WTC11 (cell line): ENCODE measurements at regions not wholly inside any gene's neighbourhood (a gene's known extent, or its start where the extent isn't known, plus 50 kb on each side); places are given as distances from the start of the nearest gene placed in this dataset.

Experiments
- ATAC-seq: fragments of 200-7000 bp; cut with Tn5 transposase; 2 replicates; pipeline ENCODE4 v1.10.0; 2021; ENCODE audit warnings: mild to moderate bottlenecking, moderate library complexity
- CTCF ChIA-PET: fragments of 300-600 bp; sonication (Branson Sonifier 250); formaldehyde crosslinking; loops from one replicate; lab custom pipeline; 2021; ENCODE audit warnings: antibody characterized with exemption; lab: Charles Lee
- POLR2A ChIA-PET: fragments of 350-600 bp; sonication (Branson Sonifier 250); formaldehyde crosslinking; loops from one replicate; lab custom pipeline; 2021; ENCODE audit warnings: antibody characterized with exemption; lab: Charles Lee
- DNase-seq: peaks from one replicate; pipeline ENCODE4 v3.0.0; 2021; ENCODE audit warnings: low spot score
- H3K27ac Mint-ChIP-seq: 2 replicates; pipeline ENCODE4 v1.8.0; 2021; ENCODE audit warnings: mixed read lengths
- H3K27me3 Mint-ChIP-seq: 2 replicates; pipeline ENCODE4 v1.8.0; 2021; ENCODE audit warnings: low read depth, mild to moderate bottlenecking, moderate library complexity, mixed read lengths
- H3K36me3 Mint-ChIP-seq: 2 replicates; pipeline ENCODE4 v1.8.0; 2021; ENCODE audit warnings: mixed read lengths
- H3K4me1 Mint-ChIP-seq: 2 replicates; pipeline ENCODE4 v1.8.0; 2022; ENCODE audit warnings: mixed read lengths
- H3K4me3 Mint-ChIP-seq: 2 replicates; pipeline ENCODE4 v1.8.0; 2021; ENCODE audit warnings: mild to moderate bottlenecking, moderate library complexity, mixed read lengths
- H3K9me3 Mint-ChIP-seq: 2 replicates; pipeline ENCODE4 v1.8.0; 2021; ENCODE audit warnings: mixed read lengths
- AFF4 ChIP-seq: sonication (generic); formaldehyde crosslinking; IDR thresholded peaks from 2 replicates; pipeline ENCODE4 v1.8.1; 2023; ENCODE audit warnings: mild to moderate bottlenecking, missing genetic modification reagents, borderline replicate concordance
- AR ChIP-seq: fragments of 250-450 bp; sonication (Bioruptor Pico); IDR thresholded peaks from 2 replicates; pipeline ENCODE4 v1.9.0; 2021; ENCODE audit warnings: mild to moderate bottlenecking
- ATF1 ChIP-seq: sonication (generic); formaldehyde crosslinking; IDR thresholded peaks from 2 replicates; pipeline ENCODE4 v1.8.1; 2023; ENCODE audit warnings: mild to moderate bottlenecking, moderate library complexity, missing genetic modification reagents
- CREB1 ChIP-seq: sonication (generic); formaldehyde crosslinking; IDR thresholded peaks from 2 replicates; pipeline ENCODE4 v1.8.0; 2023; ENCODE audit warnings: mild to moderate bottlenecking, missing genetic modification reagents
- EMX1 ChIP-seq: fragments of 250-450 bp; sonication (Bioruptor Pico); IDR thresholded peaks from 2 replicates; pipeline ENCODE4 v1.8.0; 2021; ENCODE audit warnings: mild to moderate bottlenecking
- ERG ChIP-seq: fragments of 250-450 bp; sonication (Bioruptor Pico); IDR thresholded peaks from 2 replicates; pipeline ENCODE4 v1.8.0; 2021; ENCODE audit warnings: mild to moderate bottlenecking
- ETV6 ChIP-seq: sonication (generic); formaldehyde crosslinking; IDR thresholded peaks from 2 replicates; pipeline ENCODE4 v1.8.1; 2022; ENCODE audit warnings: mild to moderate bottlenecking, missing genetic modification reagents
- FOXJ3 ChIP-seq: sonication (generic); formaldehyde crosslinking; IDR thresholded peaks from 2 replicates; pipeline ENCODE4 v1.9.0; 2021; ENCODE audit warnings: missing genetic modification reagents, mild to moderate bottlenecking, borderline replicate concordance
- MLX ChIP-seq: sonication (generic); formaldehyde crosslinking; IDR thresholded peaks from 2 replicates; pipeline ENCODE4 v1.8.1; 2023; ENCODE audit warnings: mild to moderate bottlenecking, missing genetic modification reagents, moderate library complexity
- MYBL2 ChIP-seq: sonication (generic); formaldehyde crosslinking; IDR thresholded peaks from 2 replicates; pipeline ENCODE4 v1.8.1; 2023; ENCODE audit warnings: mild to moderate bottlenecking, moderate library complexity, missing genetic modification reagents
- NFE2L1 ChIP-seq: sonication (generic); formaldehyde crosslinking; IDR thresholded peaks from 2 replicates; pipeline ENCODE4 v1.8.1; 2023; ENCODE audit warnings: missing genetic modification reagents
- NR2C2 ChIP-seq: sonication (generic); formaldehyde crosslinking; IDR thresholded peaks from 2 replicates; pipeline ENCODE4 v1.8.0; 2022; ENCODE audit warnings: mild to moderate bottlenecking, missing genetic modification reagents
- RORB ChIP-seq: fragments of 250-450 bp; sonication (Bioruptor Pico); IDR thresholded peaks from 2 replicates; pipeline ENCODE4 v1.9.0; 2021; ENCODE audit warnings: mild to moderate bottlenecking
- SMAD3 ChIP-seq: sonication (generic); formaldehyde crosslinking; IDR thresholded peaks from 2 replicates; pipeline ENCODE4 v1.8.0; 2022; ENCODE audit warnings: missing genetic modification reagents, mild to moderate bottlenecking, borderline replicate concordance
- USF1 ChIP-seq: sonication (generic); formaldehyde crosslinking; IDR thresholded peaks from 2 replicates; pipeline ENCODE4 v1.8.0; 2022; ENCODE audit warnings: mild to moderate bottlenecking, missing genetic modification reagents
- USF2 ChIP-seq: sonication (generic); formaldehyde crosslinking; IDR thresholded peaks from 2 replicates; pipeline ENCODE4 v1.8.1; 2023; ENCODE audit warnings: mild to moderate bottlenecking, missing genetic modification reagents, moderate library complexity
- ZNF317 ChIP-seq: sonication (generic); formaldehyde crosslinking; IDR thresholded peaks from 2 replicates; pipeline ENCODE4 v1.8.1; 2023; ENCODE audit warnings: low read depth, mild to moderate bottlenecking, moderate library complexity, missing genetic modification reagents, borderline replicate concordance
- TF ChIP-seq, protein P1 (sequence below): sonication (generic); formaldehyde crosslinking; IDR thresholded peaks from 2 replicates; pipeline ENCODE4 v1.8.1; 2022; ENCODE audit warnings: low read depth, missing genetic modification reagents, borderline replicate concordance
- TF ChIP-seq, protein P2 (sequence below): sonication (generic); formaldehyde crosslinking; IDR thresholded peaks from 2 replicates; pipeline ENCODE4 v1.8.1; 2022; ENCODE audit warnings: missing genetic modification reagents, borderline replicate concordance
- TF ChIP-seq, protein P3 (sequence below): sonication (generic); formaldehyde crosslinking; IDR thresholded peaks from 2 replicates; pipeline ENCODE4 v1.8.1; 2023; ENCODE audit warnings: mild to moderate bottlenecking, missing genetic modification reagents

GRCh38 chr20:24149175-24149574, 160.6 kb upstream of the GGTLC1 start (continued):
- TF ChIP-seq USF1 (no peak), EMX1 (CRISPR knock-in tag) (no peak), NR2C2 (CRISPR knock-in tag) (no peak), SMAD3 (CRISPR knock-in tag) (no peak), AFF4 (CRISPR knock-in tag) (no peak), NFE2L1 (CRISPR knock-in tag) (no peak)

DNA sequence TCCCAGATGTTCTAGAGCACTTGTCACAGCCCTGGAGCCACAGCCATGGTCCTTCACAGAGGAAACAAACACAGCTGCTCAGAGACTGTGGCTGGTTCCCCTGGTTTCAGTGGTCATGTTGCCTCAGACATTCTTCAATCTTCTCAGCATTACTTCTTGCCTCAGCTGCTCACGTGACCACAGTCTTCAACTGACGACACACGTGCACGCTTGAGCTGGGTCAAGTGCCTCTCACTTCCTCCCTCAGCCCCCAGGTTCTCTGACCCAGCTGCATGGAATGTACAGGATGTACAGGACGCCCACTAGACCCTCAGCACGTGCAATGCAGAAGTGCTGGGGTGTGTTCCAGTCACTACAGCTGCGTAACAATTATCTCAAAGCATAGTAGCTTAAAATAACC, 159.8 kb upstream of the GGTLC1 start:
- POLR2A ChIA-PET: no interaction called here
- Mint-ChIP-seq H3K27me3 (peaks cover 2% of the 10 kb centered on the region; the same call in 1 of the 2 replicates), H3K36me3 (no peaks in the 10 kb centered on the region), H3K4me3 (no peak overlapping the region), H3K4me1 (peaks cover 5% of the 10 kb centered on the region), H3K9me3 (peaks cover 5% of the 10 kb centered on the region), H3K27ac (no peak overlapping the region)
- ATAC-seq: no peak
- DNase-seq: no peak
- CTCF ChIA-PET: interaction anchor here (1.6 kb wide), 1 partner anchor 12 kb away, joined by 4 read pairs; no protein-coding TSS in a partner anchor
- TF ChIP-seq ATF1 (CRISPR knock-in tag): no peak
- no peak for TF ChIP-seq RORB (CRISPR knock-in tag)
- no peak for TF ChIP-seq ETV6 (CRISPR knock-in tag)
- TF ChIP-seq, protein P1, sequence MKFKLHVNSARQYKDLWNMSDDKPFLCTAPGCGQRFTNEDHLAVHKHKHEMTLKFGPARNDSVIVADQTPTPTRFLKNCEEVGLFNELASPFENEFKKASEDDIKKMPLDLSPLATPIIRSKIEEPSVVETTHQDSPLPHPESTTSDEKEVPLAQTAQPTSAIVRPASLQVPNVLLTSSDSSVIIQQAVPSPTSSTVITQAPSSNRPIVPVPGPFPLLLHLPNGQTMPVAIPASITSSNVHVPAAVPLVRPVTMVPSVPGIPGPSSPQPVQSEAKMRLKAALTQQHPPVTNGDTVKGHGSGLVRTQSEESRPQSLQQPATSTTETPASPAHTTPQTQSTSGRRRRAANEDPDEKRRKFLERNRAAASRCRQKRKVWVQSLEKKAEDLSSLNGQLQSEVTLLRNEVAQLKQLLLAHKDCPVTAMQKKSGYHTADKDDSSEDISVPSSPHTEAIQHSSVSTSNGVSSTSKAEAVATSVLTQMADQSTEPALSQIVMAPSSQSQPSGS: no peak
- no peak for TF ChIP-seq ERG
- TF ChIP-seq USF1: no peak
- TF ChIP-seq CREB1 (CRISPR knock-in tag): no peak
- TF ChIP-seq, protein P2, sequence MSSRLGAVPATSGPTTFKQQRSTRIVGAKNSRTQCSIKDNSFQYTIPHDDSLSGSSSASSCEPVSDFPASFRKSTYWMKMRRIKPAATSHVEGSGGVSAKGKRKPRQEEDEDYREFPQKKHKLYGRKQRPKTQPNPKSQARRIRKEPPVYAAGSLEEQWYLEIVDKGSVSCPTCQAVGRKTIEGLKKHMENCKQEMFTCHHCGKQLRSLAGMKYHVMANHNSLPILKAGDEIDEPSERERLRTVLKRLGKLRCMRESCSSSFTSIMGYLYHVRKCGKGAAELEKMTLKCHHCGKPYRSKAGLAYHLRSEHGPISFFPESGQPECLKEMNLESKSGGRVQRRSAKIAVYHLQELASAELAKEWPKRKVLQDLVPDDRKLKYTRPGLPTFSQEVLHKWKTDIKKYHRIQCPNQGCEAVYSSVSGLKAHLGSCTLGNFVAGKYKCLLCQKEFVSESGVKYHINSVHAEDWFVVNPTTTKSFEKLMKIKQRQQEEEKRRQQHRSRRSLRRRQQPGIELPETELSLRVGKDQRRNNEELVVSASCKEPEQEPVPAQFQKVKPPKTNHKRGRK (CRISPR knock-in tag): no peak
- no peak for TF ChIP-seq FOXJ3 (CRISPR knock-in tag)
- no peak for TF ChIP-seq MLX
- no peak for TF ChIP-seq AR (CRISPR knock-in tag)
- TF ChIP-seq USF2 (CRISPR knock-in tag): no peak
- TF ChIP-seq MYBL2: no peak
- TF ChIP-seq, protein P3, sequence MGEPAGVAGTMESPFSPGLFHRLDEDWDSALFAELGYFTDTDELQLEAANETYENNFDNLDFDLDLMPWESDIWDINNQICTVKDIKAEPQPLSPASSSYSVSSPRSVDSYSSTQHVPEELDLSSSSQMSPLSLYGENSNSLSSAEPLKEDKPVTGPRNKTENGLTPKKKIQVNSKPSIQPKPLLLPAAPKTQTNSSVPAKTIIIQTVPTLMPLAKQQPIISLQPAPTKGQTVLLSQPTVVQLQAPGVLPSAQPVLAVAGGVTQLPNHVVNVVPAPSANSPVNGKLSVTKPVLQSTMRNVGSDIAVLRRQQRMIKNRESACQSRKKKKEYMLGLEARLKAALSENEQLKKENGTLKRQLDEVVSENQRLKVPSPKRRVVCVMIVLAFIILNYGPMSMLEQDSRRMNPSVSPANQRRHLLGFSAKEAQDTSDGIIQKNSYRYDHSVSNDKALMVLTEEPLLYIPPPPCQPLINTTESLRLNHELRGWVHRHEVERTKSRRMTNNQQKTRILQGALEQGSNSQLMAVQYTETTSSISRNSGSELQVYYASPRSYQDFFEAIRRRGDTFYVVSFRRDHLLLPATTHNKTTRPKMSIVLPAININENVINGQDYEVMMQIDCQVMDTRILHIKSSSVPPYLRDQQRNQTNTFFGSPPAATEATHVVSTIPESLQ (CRISPR knock-in tag): no peak
- no peak for TF ChIP-seq ZNF317 (CRISPR knock-in tag)
